MM.1S (cell line): ENCODE measurements at regions not wholly inside any gene's neighbourhood (a gene's known extent, or its start where the extent isn't known, plus 50 kb on each side); places are given as distances from the start of the nearest gene placed in this dataset.

Source experiments
- DNase-seq: peaks from one replicate; pipeline ENCODE4 v3.0.0-alpha.2; 2015
- H2AFZ ChIP-seq: fragments of 300-600 bp; sonication (generic); 2 replicates; pipeline ENCODE4 v1.6.0; 2016; ENCODE audit warnings: antibody characterized with exemption, low read length
- H3F3A ChIP-seq: fragments of 300-600 bp; sonication (generic); 2 replicates; pipeline ENCODE4 v1.6.1; 2016; ENCODE audit warnings: mild to moderate bottlenecking, antibody characterized with exemption, low read length, moderate library complexity, mixed read lengths; ENCODE audit not compliant: insufficient read depth
- H3K27ac ChIP-seq: fragments of 300-600 bp; sonication (generic); 2 replicates; pipeline ENCODE4 v1.5.1; 2016; ENCODE audit warnings: mild to moderate bottlenecking, low read length
- H3K27me3 ChIP-seq: fragments of 300-600 bp; sonication (generic); replicated peaks from 2 replicates; pipeline ENCODE4 v1.6.0; 2016; ENCODE audit warnings: low read length; ENCODE audit not compliant: insufficient read depth
- H3K36me3 ChIP-seq: fragments of 300-600 bp; sonication (generic); replicated peaks from 2 replicates; pipeline ENCODE4 v1.6.1; 2016; ENCODE audit warnings: mild to moderate bottlenecking, low read length, mixed read lengths; ENCODE audit not compliant: insufficient read depth
- H3K4me1 ChIP-seq: fragments of 300-600 bp; sonication (generic); 2 replicates; pipeline ENCODE4 v1.6.1; 2016; ENCODE audit warnings: low read length, mixed read lengths
- H3K4me2 ChIP-seq: fragments of 300-600 bp; sonication (generic); 2 replicates; pipeline ENCODE4 v1.6.0; 2016; ENCODE audit warnings: low read depth, low read length
- H3K4me3 ChIP-seq: fragments of 300-600 bp; sonication (generic); 2 replicates; pipeline ENCODE4 v1.5.1; 2016; ENCODE audit warnings: low read length, mixed read lengths
- H3K79me2 ChIP-seq: fragments of 300-600 bp; sonication (generic); 2 replicates; pipeline ENCODE4 v1.6.1; 2016; ENCODE audit warnings: mixed run types, low read length, mixed read lengths
- H3K9ac ChIP-seq: fragments of 300-600 bp; sonication (generic); 2 replicates; pipeline ENCODE4 v1.6.1; 2016; ENCODE audit warnings: low read length, mixed read lengths
- H3K9me2 ChIP-seq: fragments of 300-600 bp; sonication (generic); replicated peaks from 2 replicates; pipeline ENCODE4 v1.6.1; 2016; ENCODE audit warnings: mild to moderate bottlenecking, low read length, mixed read lengths; ENCODE audit not compliant: insufficient read depth
- H3K9me3 ChIP-seq: fragments of 300-600 bp; sonication (generic); replicated peaks from 2 replicates; pipeline ENCODE4 v1.6.1; 2016; ENCODE audit warnings: mild to moderate bottlenecking, low read length, mixed read lengths; ENCODE audit not compliant: insufficient read depth
- H4K20me1 ChIP-seq: fragments of 300-600 bp; sonication (generic); 2 replicates; pipeline ENCODE4 v1.6.1; 2016; ENCODE audit warnings: mild to moderate bottlenecking, low read length, moderate library complexity, mixed read lengths; ENCODE audit not compliant: insufficient read depth
- EZH2 ChIP-seq: fragments of 300-600 bp; sonication (generic); optimal IDR thresholded peaks from 2 replicates; pipeline ENCODE3; 2017; ENCODE audit warnings: low read depth, mild to moderate bottlenecking, antibody characterized with exemption, low read length, mixed read lengths
- EZH2phosphoT487 ChIP-seq: fragments of 300-600 bp; sonication (generic); IDR thresholded peaks from 2 replicates; pipeline ENCODE4 v1.6.1; 2018; ENCODE audit warnings: antibody characterized with exemption, low read length
- TF ChIP-seq, protein P1 (sequence below): fragments of 300-600 bp; sonication (generic); IDR thresholded peaks from 2 replicates; pipeline ENCODE4 v1.5.1; 2016; ENCODE audit warnings: antibody characterized with exemption, low read length, mixed read lengths

DNA sequence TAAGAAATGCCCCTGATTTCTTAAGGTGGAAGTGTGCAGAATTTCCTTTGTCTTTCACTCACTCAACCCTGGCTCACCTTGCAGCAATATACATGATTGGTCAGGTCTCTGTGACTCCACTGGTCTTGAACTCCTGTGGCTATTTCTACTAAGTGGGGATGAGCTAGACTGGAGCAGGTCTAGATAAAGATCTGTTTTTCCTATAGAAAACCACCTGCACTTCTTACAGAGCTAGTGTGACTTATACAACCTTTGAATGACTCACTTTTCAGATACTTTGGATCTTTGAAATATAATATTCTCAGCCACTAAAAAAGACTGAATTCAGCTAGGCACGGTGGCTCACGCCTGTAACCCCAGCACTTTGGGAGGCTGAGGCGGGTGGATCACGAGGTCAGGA is 98.5 kb upstream of the KCTD1 start:
- no peaks in the 10 kb centered on the region for H3K27me3 ChIP-seq
- no peaks in the 10 kb centered on the region for H3K79me2 ChIP-seq
- no peak overlapping the region for H2AFZ ChIP-seq
- no peak overlapping the region for H3K4me2 ChIP-seq
- no peaks in the 10 kb centered on the region for H3K9me2 ChIP-seq
- H4K20me1 ChIP-seq = no peaks in the 10 kb centered on the region
- no peak overlapping the region for H3K27ac ChIP-seq
- no peaks in the 10 kb centered on the region for H3K9me3 ChIP-seq
- no peak for DNase-seq
- H3K4me3 ChIP-seq = no peak overlapping the region
- TF ChIP-seq, protein P1, sequence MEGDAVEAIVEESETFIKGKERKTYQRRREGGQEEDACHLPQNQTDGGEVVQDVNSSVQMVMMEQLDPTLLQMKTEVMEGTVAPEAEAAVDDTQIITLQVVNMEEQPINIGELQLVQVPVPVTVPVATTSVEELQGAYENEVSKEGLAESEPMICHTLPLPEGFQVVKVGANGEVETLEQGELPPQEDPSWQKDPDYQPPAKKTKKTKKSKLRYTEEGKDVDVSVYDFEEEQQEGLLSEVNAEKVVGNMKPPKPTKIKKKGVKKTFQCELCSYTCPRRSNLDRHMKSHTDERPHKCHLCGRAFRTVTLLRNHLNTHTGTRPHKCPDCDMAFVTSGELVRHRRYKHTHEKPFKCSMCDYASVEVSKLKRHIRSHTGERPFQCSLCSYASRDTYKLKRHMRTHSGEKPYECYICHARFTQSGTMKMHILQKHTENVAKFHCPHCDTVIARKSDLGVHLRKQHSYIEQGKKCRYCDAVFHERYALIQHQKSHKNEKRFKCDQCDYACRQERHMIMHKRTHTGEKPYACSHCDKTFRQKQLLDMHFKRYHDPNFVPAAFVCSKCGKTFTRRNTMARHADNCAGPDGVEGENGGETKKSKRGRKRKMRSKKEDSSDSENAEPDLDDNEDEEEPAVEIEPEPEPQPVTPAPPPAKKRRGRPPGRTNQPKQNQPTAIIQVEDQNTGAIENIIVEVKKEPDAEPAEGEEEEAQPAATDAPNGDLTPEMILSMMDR = no peak
- TF ChIP-seq EZH2phosphoT487 = no peak
- H3K4me1 ChIP-seq = no peaks in the 10 kb centered on the region
- H3F3A ChIP-seq = no peaks in the 10 kb centered on the region
- H3K36me3 ChIP-seq = no peaks in the 10 kb centered on the region
- no peak overlapping the region for H3K9ac ChIP-seq

DNA sequence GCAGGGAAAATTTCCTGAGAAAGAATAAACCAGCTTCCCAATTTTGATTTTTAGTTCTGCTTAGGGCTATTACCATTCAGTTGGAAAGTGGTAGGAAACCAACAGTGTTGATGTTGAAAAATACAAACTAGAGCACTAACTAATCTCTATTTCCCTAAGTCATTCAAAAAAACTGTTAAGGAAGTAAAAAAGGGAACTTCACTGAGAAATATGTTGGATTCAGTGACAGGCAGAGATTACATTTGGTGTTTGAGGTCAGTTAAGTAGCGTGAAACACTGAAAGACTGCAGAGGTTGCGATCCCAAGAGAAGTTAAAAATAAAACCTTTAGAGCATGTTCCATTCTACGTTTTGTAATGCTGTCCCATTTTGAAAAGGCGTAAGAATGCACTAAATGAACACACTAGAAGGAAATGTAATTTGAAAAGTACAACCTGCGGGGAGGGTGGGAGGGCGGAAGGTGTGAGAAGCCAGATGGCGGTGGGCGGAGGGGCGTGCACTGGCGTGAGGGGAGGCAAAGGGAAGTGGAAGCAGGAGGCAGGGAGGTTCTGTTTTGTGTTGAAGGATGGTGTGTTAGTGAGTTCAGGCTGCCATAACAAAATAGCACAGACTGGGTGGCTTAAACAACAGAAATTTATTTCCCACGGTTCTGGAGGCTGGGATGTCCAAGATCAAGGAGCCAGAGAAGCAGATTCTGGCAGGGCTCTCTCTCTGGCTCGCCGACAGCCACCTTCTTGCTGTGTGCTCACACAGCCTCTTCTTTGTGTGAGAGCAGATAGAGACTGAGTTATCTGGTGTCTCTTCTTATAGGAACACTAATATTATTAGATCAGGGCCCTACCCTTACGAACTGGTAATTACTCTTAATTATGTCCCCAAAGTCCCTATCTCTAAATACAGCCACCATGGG is 94.3 kb upstream of the KCTD1 start:
- no peak for TF ChIP-seq EZH2
- TF ChIP-seq, protein P1 = no peak
- TF ChIP-seq EZH2phosphoT487 = no peak
- no peaks in the 10 kb centered on the region for H3K9me2 ChIP-seq
- no peak overlapping the region for H2AFZ ChIP-seq
- H3K27me3 ChIP-seq = no peaks in the 10 kb centered on the region
- H3F3A ChIP-seq = no peaks in the 10 kb centered on the region
- no peaks in the 10 kb centered on the region for H3K9me3 ChIP-seq
- no peak overlapping the region for H3K4me2 ChIP-seq
- H3K4me3 ChIP-seq = no peak overlapping the region
- no peaks in the 10 kb centered on the region for H3K79me2 ChIP-seq
- H3K4me1 ChIP-seq = no peaks in the 10 kb centered on the region
- no peak overlapping the region for H3K9ac ChIP-seq
- H3K36me3 ChIP-seq = no peaks in the 10 kb centered on the region
- no peaks in the 10 kb centered on the region for H4K20me1 ChIP-seq
- DNase-seq = no peak
- H3K27ac ChIP-seq = no peak overlapping the region

DNA sequence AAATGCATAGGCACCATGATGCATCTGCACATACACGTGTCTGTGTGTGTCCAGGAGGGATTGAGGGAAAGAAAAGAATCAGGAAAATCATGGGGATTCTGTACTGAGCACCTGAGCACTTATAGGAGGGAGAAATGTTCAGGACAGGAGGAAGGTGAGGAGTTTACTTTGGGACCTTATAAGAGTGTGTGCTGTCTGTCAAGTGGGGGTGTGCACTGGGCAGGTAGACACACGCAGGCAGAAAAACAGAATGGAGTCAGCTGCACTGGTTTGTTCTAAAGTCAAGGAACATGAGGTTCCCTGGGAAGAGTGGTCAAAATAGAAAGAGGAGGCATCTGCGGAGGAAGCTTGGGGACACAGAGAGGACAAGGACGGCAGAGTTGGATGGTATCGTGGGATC is 92.2 kb upstream of the KCTD1 start:
- no peak overlapping the region for H3K4me3 ChIP-seq
- no peaks in the 10 kb centered on the region for H3K9me3 ChIP-seq
- H3K9me2 ChIP-seq = no peaks in the 10 kb centered on the region
- H3K27me3 ChIP-seq = no peaks in the 10 kb centered on the region
- H4K20me1 ChIP-seq = no peaks in the 10 kb centered on the region
- TF ChIP-seq, protein P1 = no peak
- no peak for TF ChIP-seq EZH2
- no peak for TF ChIP-seq EZH2phosphoT487
- H3K4me2 ChIP-seq = no peak overlapping the region
- no peaks in the 10 kb centered on the region for H3K4me1 ChIP-seq
- H3F3A ChIP-seq = no peaks in the 10 kb centered on the region
- no peak overlapping the region for H2AFZ ChIP-seq
- no peaks in the 10 kb centered on the region for H3K36me3 ChIP-seq
- no peak overlapping the region for H3K9ac ChIP-seq
- H3K79me2 ChIP-seq = no peaks in the 10 kb centered on the region
- H3K27ac ChIP-seq = no peak overlapping the region
- DNase-seq = no peak
